Astrocyte of the spinal cord (primary cell): ENCODE measurements at regions not wholly inside any gene's neighbourhood (a gene's known extent, or its start where the extent isn't known, plus 50 kb on each side); places are given as distances from the start of the nearest gene placed in this dataset.

ENCODE experiments used
- DNase-seq: peaks from one replicate; pipeline ENCODE4 v3.0.0; 2011; ENCODE audit warnings: low read depth, low spot score
- H3K4me3 ChIP-seq: 2 replicates; pipeline ENCODE4 v1.5.1; 2011; ENCODE audit warnings: low read depth, mild to moderate bottlenecking, low read length, moderate library complexity
- CTCF ChIP-seq: IDR thresholded peaks from 2 replicates; pipeline ENCODE4 v1.5.1; 2012; ENCODE audit warnings: low read depth, mild to moderate bottlenecking, low read length, inconsistent platforms
- in situ Hi-C: cut with HindIII; loops from 2 replicates; pipeline ENCODE4 v1.10.0; 2017; ENCODE audit warnings: low sequenced_read_pairs

- no peak overlapping the region for H3K4me3 ChIP-seq
- in situ Hi-C loops = no loop called here
- no peak for TF ChIP-seq CTCF
- no peak for DNase-seq
These were observed 248.3 kb upstream of the IGFBP3 start for GRCh38 chr7:46169384-46169755.

GRCh38 chr7:46168671-46169383 is 247.8 kb upstream of the IGFBP3 start:
- in situ Hi-C loops = no loop called here
- no peak overlapping the region for H3K4me3 ChIP-seq
- DNase-seq = no peak
- TF ChIP-seq CTCF = no peak

GRCh38 chr7:46168231-46168630 is 247.2 kb upstream of the IGFBP3 start:
- no peak for DNase-seq
- no peak overlapping the region for H3K4me3 ChIP-seq
- TF ChIP-seq CTCF = no peak
- in situ Hi-C loops = no loop called here

GRCh38 chr7:46165276-46165675 is 244.2 kb upstream of the IGFBP3 start:
- in situ Hi-C loops = no loop called here
- TF ChIP-seq CTCF = no peak
- DNase-seq = peak; percentile 43
- no peak overlapping the region for H3K4me3 ChIP-seq

- H3K4me3 ChIP-seq = no peak overlapping the region
- no peak for TF ChIP-seq CTCF
- in situ Hi-C loops = no loop called here
- DNase-seq = no peak
These were observed 243.6 kb upstream of the IGFBP3 start for GRCh38 chr7:46164629-46165028.

GRCh38 chr7:46163246-46163645 is 242.2 kb upstream of the IGFBP3 start:
- no peak overlapping the region for H3K4me3 ChIP-seq
- DNase-seq = no peak
- in situ Hi-C loops = no loop called here
- TF ChIP-seq CTCF = no peak
